ENCODE measurements at regions not wholly inside any gene's neighbourhood (a gene's known extent, or its start where the extent isn't known, plus 50 kb on each side); places are given as distances from the start of the nearest gene placed in this dataset.

GRCh38 chr10:43983856-43984271 lies 335.2 kb upstream of the ZNF32 start:
- H3K4me1 ChIP-seq (ENCODE audit: control insufficient read depth, extremely low read depth, insufficient read depth, low read length): no peaks in the 10 kb centered on the region
- no peak overlapping the region for H2AFZ ChIP-seq (ENCODE audit: control insufficient read depth, low read length)
- no peak for DNase-seq (ENCODE audit: low read depth, low spot score)
- H3K9me1 ChIP-seq (ENCODE audit: control insufficient read depth, extremely low read depth, insufficient read depth, low read length): no peaks in the 10 kb centered on the region
- H3K79me2 ChIP-seq (ENCODE audit: control insufficient read depth, insufficient read depth, low read length): no peaks in the 10 kb centered on the region
- H3K27me3 ChIP-seq (ENCODE audit: control insufficient read depth, extremely low read depth, insufficient read depth, low read length): no peaks in the 10 kb centered on the region
- no peak overlapping the region for H3K9ac ChIP-seq (ENCODE audit: control insufficient read depth, extremely low read depth, insufficient read depth, low read length)
- H4K20me1 ChIP-seq (ENCODE audit: control insufficient read depth, extremely low read depth, insufficient read depth, low read length): no peaks in the 10 kb centered on the region
- H3K4me2 ChIP-seq (ENCODE audit: control insufficient read depth, extremely low read depth, insufficient read depth, low read depth, low read length): no peak overlapping the region
- no peak overlapping the region for H3K27ac ChIP-seq (ENCODE audit: control insufficient read depth, insufficient read depth, low read length)
- H3K4me3 ChIP-seq (ENCODE audit: control insufficient read depth in 2 of 3, extremely low read depth in 1 of 3, insufficient read depth in 2 of 3, low read depth in 1 of 3, low read length in 3 of 3): no peak overlapping the region
- TF ChIP-seq CTCF (optimal IDR thresholded peaks at IDR 0.05 in 1 of 3, IDR thresholded peaks at IDR 0.05 in 1 of 3, conservative IDR thresholded peaks at IDR 0.05 in 1 of 3; ENCODE audit: extremely low read depth in 1 of 3, insufficient read depth in 2 of 3, low read length in 3 of 3) (no peak), EZH2 (IDR thresholded peaks at IDR 0.05; ENCODE audit: low read length) (no peak)
- no peaks in the 10 kb centered on the region for H3K9me3 ChIP-seq (ENCODE audit: control insufficient read depth, low read depth, low read length)
- dilution Hi-C loops (cut with MboI; ENCODE audit: extremely low pct_ligation_motif_present, low sequenced_read_pairs): no loop called here
- no peaks in the 10 kb centered on the region for H3K36me3 ChIP-seq (ENCODE audit: control insufficient read depth in 2 of 2, extremely low read depth in 1 of 2, insufficient read depth in 2 of 2, low read length in 2 of 2)
- no peak for FAIRE-seq

GRCh38 chr10:43983405-43983804 lies 334.7 kb upstream of the ZNF32 start:
- Histone ChIP-seq H2AFZ (ENCODE audit: control insufficient read depth, low read length) (no peak overlapping the region), H3K36me3 (ENCODE audit: control insufficient read depth in 2 of 2, extremely low read depth in 1 of 2, insufficient read depth in 2 of 2, low read length in 2 of 2) (no peaks in the 10 kb centered on the region), H3K4me1 (ENCODE audit: control insufficient read depth, extremely low read depth, insufficient read depth, low read length) (no peaks in the 10 kb centered on the region), H3K27me3 (ENCODE audit: control insufficient read depth, extremely low read depth, insufficient read depth, low read length) (no peaks in the 10 kb centered on the region), H3K9me1 (ENCODE audit: control insufficient read depth, extremely low read depth, insufficient read depth, low read length) (no peaks in the 10 kb centered on the region), H3K9me3 (ENCODE audit: control insufficient read depth, low read depth, low read length) (no peaks in the 10 kb centered on the region), H3K4me3 (ENCODE audit: control insufficient read depth in 2 of 3, extremely low read depth in 1 of 3, insufficient read depth in 2 of 3, low read depth in 1 of 3, low read length in 3 of 3) (no peak overlapping the region), H3K79me2 (ENCODE audit: control insufficient read depth, insufficient read depth, low read length) (no peaks in the 10 kb centered on the region), H3K27ac (ENCODE audit: control insufficient read depth, insufficient read depth, low read length) (no peak overlapping the region), H3K4me2 (ENCODE audit: control insufficient read depth, extremely low read depth, insufficient read depth, low read depth, low read length) (no peak overlapping the region), H3K9ac (ENCODE audit: control insufficient read depth, extremely low read depth, insufficient read depth, low read length) (no peak overlapping the region), H4K20me1 (ENCODE audit: control insufficient read depth, extremely low read depth, insufficient read depth, low read length) (no peaks in the 10 kb centered on the region)
- TF ChIP-seq EZH2 (IDR thresholded peaks at IDR 0.05; ENCODE audit: low read length) (no peak), CTCF (optimal IDR thresholded peaks at IDR 0.05 in 1 of 3, IDR thresholded peaks at IDR 0.05 in 1 of 3, conservative IDR thresholded peaks at IDR 0.05 in 1 of 3; ENCODE audit: extremely low read depth in 1 of 3, insufficient read depth in 2 of 3, low read length in 3 of 3) (no peak)
- FAIRE-seq (no peak), DNase-seq (ENCODE audit: low read depth, low spot score) (no peak)
- dilution Hi-C loops (cut with MboI; ENCODE audit: extremely low pct_ligation_motif_present, low sequenced_read_pairs): no loop called here
